Spleen (tissue), 11 donors: ENCODE measurements at regions not wholly inside any gene's neighbourhood (a gene's known extent, or its start where the extent isn't known, plus 50 kb on each side); places are given as distances from the start of the nearest gene placed in this dataset.

Experiments used
- DNase-seq: peaks from one replicate; pipeline ENCODE4 v3.0.0-alpha.2; 2020
- H3K27ac ChIP-seq, 8 donors: fragments of 200-600 bp; sonication (generic) in 7 of 8; 1 replicate in 4 of 8; 2 replicates in 4 of 8; pipeline versions ENCODE4 v1.5.0 to v1.8.0; 2016 to 2021; ENCODE audit warnings: inconsistent platforms in 4 of 8, mild to moderate bottlenecking in 4 of 8, moderate library complexity in 1 of 8
- H3K27me3 ChIP-seq, 7 donors: fragments of 200-600 bp; sonication (generic) in 6 of 7; replicated peaks in 1 of 7; 1 replicate in 4 of 7; 2 replicates in 3 of 7; pipeline versions ENCODE4 v1.5.0 to v1.8.0; 2016 to 2021; ENCODE audit warnings: inconsistent platforms in 3 of 7, mild to moderate bottlenecking in 1 of 7
- H3K36me3 ChIP-seq, 6 donors: fragments of 200-600 bp; sonication (generic) in 5 of 6; 1 replicate in 4 of 6; 2 replicates in 2 of 6; pipeline versions ENCODE4 v1.5.0 to v1.8.0; 2016 to 2021; ENCODE audit warnings: inconsistent platforms in 2 of 6
- H3K4me1 ChIP-seq, 6 donors: fragments of 200-600 bp; sonication (generic) in 5 of 6; 1 replicate in 3 of 6; 2 replicates in 3 of 6; pipeline versions ENCODE4 v1.5.0 to v1.8.0; 2016 to 2021; ENCODE audit warnings: inconsistent platforms in 3 of 6
- H3K4me3 ChIP-seq, 8 donors: fragments of 200-600 bp; sonication (generic) in 7 of 8; 1 replicate in 4 of 8; 2 replicates in 4 of 8; pipeline versions ENCODE4 v1.5.0 to v1.8.0; 2016 to 2021; ENCODE audit warnings: inconsistent platforms in 4 of 8, mild to moderate bottlenecking in 4 of 8, moderate library complexity in 2 of 8
- H3K9me3 ChIP-seq, 8 donors: fragments of 200-600 bp; sonication (generic) in 7 of 8; 1 replicate in 4 of 8; 2 replicates in 4 of 8; pipeline versions ENCODE4 v1.5.0 to v1.8.0; 2016 to 2021; ENCODE audit warnings: inconsistent platforms in 4 of 8
- POLR2A ChIP-seq, 3 donors: fragments of 450-650 bp; IDR thresholded peaks; one replicate each; pipeline ENCODE4 v1.5.1; 2017; ENCODE audit warnings: antibody characterized with exemption in 3 of 3, mild to moderate bottlenecking in 1 of 3
- POLR2AphosphoS5 ChIP-seq, 3 donors: sonication (generic); formaldehyde crosslinking; IDR thresholded peaks; one replicate each; pipeline ENCODE4 v1.5.1; 2017; ENCODE audit warnings: antibody characterized with exemption in 3 of 3
- whole genome bisulfite sequencing, 5 donors: extraction: QIAGEN DNeasy Blood & Tissue Kit in 3 of 5; methylation state at CpG; one replicate each; pipeline versions ENCODE4 v1.1.5 to v1.1.7; 2013 to 2018; 5-methylcytosine and 5-hydroxymethylcytosine counted together
- intact Hi-C: fragments of 100-400 bp; cut with DNase I; formaldehyde crosslinking; loops from one replicate; pipeline ENCODE4 v1.15.0; 2023; ENCODE audit warnings: low total_unique reads
- TF ChIP-seq, protein P1 (sequence below), 11 experiments: fragments of 200-600 bp in 7 of 11; fragments of 450-650 bp in 4 of 11; sonication (generic) in 4 of 11; IDR thresholded peaks in 8 of 11; conservative IDR thresholded peaks in 3 of 11; 1 replicate in 7 of 11; 2 replicates in 4 of 11; pipeline versions ENCODE4 v1.4.0 to v1.8.0; 2016 to 2021; ENCODE audit warnings: antibody characterized with exemption in 11 of 11, inconsistent platforms in 4 of 11, mild to moderate bottlenecking in 1 of 11
- donor health status: healthy with polysubstance abuse.
- donor health status: DM: no; HTN: no; CAD: no; lungs with moderate emphysema.
- donor health status: DM: no; HTN: no; CAD: no.
- donor health status: Bipolar disorder and iron deficiency.
- donor health status: healthy.
- donor health status: DM: no; HTN: no; CAD: no.
- donor health status: DM: yes; HTN: yes; CAD: no.

DNA sequence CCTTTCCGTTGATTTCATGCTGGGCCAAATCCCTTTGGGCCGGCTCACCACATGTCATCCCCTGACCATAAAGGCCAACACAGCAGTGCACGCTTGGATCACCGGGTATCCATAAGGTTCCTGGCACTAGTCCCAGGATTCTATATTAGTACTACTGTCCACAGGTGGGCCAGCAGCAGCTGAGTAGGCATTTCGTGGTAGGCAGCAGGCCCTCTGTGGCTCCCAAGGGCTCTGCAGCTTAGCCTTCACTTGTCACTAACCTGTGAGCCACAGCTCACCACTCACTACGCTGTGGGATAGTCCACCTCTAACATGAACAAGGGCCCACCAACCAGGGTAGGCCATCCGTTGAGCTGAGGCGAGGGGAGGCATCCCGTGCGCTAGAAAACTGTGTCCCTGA lies 89.2 kb upstream of the MALRD1 start:
- peaks cover 0 to 40% (median 5%) of the 10 kb centered on the region in 8 donors for H3K9me3 ChIP-seq
- H3K27ac ChIP-seq, result no peak overlapping the region
- no peak overlapping the region for H3K4me3 ChIP-seq
- 84 to 92% (median 91%) methylated on average over 10 of the region's 10 CpGs for WGBS, 5 donors
- intact Hi-C loops, result no loop called here
- TF ChIP-seq POLR2AphosphoS5 (IDR thresholded peaks at IDR 0.05), result no peak
- TF ChIP-seq POLR2A (IDR thresholded peaks at IDR 0.05), result no peak
- TF ChIP-seq, protein P1, sequence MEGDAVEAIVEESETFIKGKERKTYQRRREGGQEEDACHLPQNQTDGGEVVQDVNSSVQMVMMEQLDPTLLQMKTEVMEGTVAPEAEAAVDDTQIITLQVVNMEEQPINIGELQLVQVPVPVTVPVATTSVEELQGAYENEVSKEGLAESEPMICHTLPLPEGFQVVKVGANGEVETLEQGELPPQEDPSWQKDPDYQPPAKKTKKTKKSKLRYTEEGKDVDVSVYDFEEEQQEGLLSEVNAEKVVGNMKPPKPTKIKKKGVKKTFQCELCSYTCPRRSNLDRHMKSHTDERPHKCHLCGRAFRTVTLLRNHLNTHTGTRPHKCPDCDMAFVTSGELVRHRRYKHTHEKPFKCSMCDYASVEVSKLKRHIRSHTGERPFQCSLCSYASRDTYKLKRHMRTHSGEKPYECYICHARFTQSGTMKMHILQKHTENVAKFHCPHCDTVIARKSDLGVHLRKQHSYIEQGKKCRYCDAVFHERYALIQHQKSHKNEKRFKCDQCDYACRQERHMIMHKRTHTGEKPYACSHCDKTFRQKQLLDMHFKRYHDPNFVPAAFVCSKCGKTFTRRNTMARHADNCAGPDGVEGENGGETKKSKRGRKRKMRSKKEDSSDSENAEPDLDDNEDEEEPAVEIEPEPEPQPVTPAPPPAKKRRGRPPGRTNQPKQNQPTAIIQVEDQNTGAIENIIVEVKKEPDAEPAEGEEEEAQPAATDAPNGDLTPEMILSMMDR (IDR thresholded peaks at IDR 0.05 in 8 of 11, conservative IDR thresholded peaks at IDR 0.05 in 3 of 11), result no peak
- no peaks in the 10 kb centered on the region for H3K36me3 ChIP-seq
- DNase-seq, result no peak
- H3K27me3 ChIP-seq, result no peaks in the 10 kb centered on the region
- no peaks in the 10 kb centered on the region for H3K4me1 ChIP-seq

DNA sequence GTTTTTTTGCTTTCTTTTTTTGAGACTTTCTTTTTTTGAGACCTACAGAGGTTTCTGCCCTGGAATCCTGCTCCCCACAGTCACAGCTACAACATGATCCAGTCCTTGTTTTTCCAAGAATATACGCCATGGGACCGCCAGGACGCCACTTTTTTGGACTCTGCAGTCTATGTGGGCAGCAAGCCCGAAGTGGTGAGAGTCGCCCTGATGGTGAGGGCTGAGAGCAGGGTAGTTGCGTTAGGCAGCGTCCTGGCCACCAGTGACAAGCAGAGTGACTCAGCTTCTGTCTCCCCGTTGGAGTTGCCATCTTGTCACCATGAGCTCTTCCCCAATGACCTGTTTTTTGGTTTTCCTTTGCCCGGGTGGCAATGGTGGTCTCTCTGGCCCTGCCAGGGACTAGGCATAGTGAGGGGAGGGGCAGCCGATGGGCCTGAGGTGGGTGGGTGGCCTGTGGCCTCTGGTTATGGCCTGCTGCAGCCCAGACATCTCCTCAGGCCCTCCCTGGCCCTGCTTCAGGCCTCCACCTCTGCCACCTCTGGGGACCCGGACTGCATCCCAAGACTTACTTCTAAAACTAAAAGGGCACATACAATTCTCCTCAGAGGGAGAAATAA lies 88.0 kb upstream of the MALRD1 start:
- WGBS, 5 donors, result 78 to 90% (median 83%) methylated on average over 11 of the region's 11 CpGs
- intact Hi-C loops, result no loop called here
- DNase-seq, result no peak

GRCh38 chr10:18968159-18968558 lies 80.4 kb upstream of the MALRD1 start:
- H3K9me3 ChIP-seq, result peaks cover 0 to 36% (median 15%) of the 10 kb centered on the region in 8 donors
- H3K4me3 ChIP-seq, result no peak overlapping the region
- H3K27me3 ChIP-seq, result no peaks in the 10 kb centered on the region
- no peaks in the 10 kb centered on the region for H3K36me3 ChIP-seq
- DNase-seq, result no peak
- no peaks in the 10 kb centered on the region for H3K4me1 ChIP-seq
- intact Hi-C loops, result no loop called here
- 80 to 92% (median 86%) methylated on average over 1 of the region's 1 CpG for WGBS, 5 donors
- TF ChIP-seq POLR2AphosphoS5 (IDR thresholded peaks at IDR 0.05) (no peak), POLR2A (IDR thresholded peaks at IDR 0.05) (no peak)
- TF ChIP-seq, protein P1 (IDR thresholded peaks at IDR 0.05 in 8 of 11, conservative IDR thresholded peaks at IDR 0.05 in 3 of 11), result no peak
- no peak overlapping the region for H3K27ac ChIP-seq

More for the DNA sequence above, 88.0 kb upstream of the MALRD1 start:
- TF ChIP-seq POLR2AphosphoS5 (IDR thresholded peaks at IDR 0.05), result no peak
- TF ChIP-seq, protein P1 (IDR thresholded peaks at IDR 0.05 in 8 of 11, conservative IDR thresholded peaks at IDR 0.05 in 3 of 11), result no peak
- no peak for TF ChIP-seq POLR2A (IDR thresholded peaks at IDR 0.05)
- Histone ChIP-seq H3K27me3 (no peaks in the 10 kb centered on the region), H3K9me3 (peaks cover 0 to 40% (median 5%) of the 10 kb centered on the region in 8 donors), H3K4me1 (no peaks in the 10 kb centered on the region), H3K36me3 (no peaks in the 10 kb centered on the region), H3K27ac (no peak overlapping the region), H3K4me3 (no peak overlapping the region)

GRCh38 chr10:18976696-18977251 lies 71.8 kb upstream of the MALRD1 start:
- no peaks in the 10 kb centered on the region for H3K4me1 ChIP-seq
- WGBS, 5 donors, result 66 to 81% (median 74%) methylated on average over 4 of the region's 4 CpGs
- no peaks in the 10 kb centered on the region for H3K27me3 ChIP-seq
- H3K9me3 ChIP-seq, result peaks cover 0 to 17% (median 7%) of the 10 kb centered on the region in 8 donors
- intact Hi-C loops, result no loop called here
- DNase-seq, result no peak
- H3K27ac ChIP-seq, result no peak overlapping the region
- TF ChIP-seq POLR2AphosphoS5 (IDR thresholded peaks at IDR 0.05) (no peak), POLR2A (IDR thresholded peaks at IDR 0.05) (no peak)
- TF ChIP-seq, protein P1 (IDR thresholded peaks at IDR 0.05 in 8 of 11, conservative IDR thresholded peaks at IDR 0.05 in 3 of 11), result no peak
- H3K36me3 ChIP-seq, result no peaks in the 10 kb centered on the region
- H3K4me3 ChIP-seq, result no peak overlapping the region
